LNCAP (cell line): ENCODE measurements at regions not wholly inside any gene's neighbourhood (a gene's known extent, or its start where the extent isn't known, plus 50 kb on each side); places are given as distances from the start of the nearest gene placed in this dataset.

Experiments
- TF ChIP-seq, protein P1 (sequence below): fragments of 450-650 bp; IDR thresholded peaks from 2 replicates; pipeline ENCODE4 v1.5.1; 2017; ENCODE audit warnings: mild to moderate bottlenecking

DNA sequence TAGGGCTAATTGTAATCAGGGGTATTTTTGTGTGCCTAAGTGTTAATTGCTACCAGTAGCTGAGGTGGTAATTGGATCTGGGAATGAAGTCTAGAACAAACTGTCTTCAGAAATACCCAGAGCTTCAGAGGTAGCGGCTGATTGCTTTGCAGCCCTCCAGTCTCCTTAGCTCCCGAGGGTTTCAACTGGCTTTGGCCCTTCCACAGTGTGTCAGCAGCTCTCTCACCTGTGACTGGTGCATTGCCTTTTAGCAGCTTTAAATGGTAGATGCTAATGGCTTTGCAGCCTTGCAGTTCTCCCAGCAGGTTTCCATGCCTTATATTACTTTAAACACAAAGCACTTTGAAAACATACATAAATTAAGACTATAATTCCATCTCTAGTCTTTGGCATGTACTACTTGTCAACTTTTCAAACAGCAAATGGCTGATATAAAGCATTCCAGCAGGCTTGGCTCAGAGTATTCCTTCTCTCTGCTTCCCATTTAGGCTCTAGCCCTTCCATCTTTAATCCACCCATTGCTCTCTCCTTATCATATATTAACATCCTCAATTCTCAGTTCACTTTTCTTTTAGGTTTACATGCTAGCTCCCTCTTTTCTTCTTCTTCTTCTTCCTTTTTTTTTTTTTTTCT is 156.4 kb upstream of the GALNT13 start:
- TF ChIP-seq, protein P1, sequence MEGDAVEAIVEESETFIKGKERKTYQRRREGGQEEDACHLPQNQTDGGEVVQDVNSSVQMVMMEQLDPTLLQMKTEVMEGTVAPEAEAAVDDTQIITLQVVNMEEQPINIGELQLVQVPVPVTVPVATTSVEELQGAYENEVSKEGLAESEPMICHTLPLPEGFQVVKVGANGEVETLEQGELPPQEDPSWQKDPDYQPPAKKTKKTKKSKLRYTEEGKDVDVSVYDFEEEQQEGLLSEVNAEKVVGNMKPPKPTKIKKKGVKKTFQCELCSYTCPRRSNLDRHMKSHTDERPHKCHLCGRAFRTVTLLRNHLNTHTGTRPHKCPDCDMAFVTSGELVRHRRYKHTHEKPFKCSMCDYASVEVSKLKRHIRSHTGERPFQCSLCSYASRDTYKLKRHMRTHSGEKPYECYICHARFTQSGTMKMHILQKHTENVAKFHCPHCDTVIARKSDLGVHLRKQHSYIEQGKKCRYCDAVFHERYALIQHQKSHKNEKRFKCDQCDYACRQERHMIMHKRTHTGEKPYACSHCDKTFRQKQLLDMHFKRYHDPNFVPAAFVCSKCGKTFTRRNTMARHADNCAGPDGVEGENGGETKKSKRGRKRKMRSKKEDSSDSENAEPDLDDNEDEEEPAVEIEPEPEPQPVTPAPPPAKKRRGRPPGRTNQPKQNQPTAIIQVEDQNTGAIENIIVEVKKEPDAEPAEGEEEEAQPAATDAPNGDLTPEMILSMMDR: no peak

GRCh38 chr2:153717060-153717459 is 154.7 kb upstream of the GALNT13 start:
- TF ChIP-seq, protein P1: no peak

DNA sequence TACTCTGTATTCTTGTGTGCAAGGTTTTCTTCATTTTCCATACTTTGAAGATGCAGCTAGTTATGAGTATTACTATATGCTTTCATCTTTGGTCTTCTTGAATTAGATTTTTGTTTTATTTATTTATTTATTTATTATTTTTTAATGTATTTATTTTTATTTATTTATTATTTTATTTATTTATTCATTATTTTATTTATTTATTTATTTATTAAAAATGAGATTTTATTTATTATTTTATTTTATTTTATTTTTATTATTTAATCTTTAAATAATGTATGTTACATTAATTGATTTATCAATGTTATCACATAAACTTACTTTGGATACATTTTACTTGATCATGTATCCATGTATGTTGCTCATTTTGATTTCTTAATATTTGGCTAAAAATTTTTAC is 132.3 kb upstream of the GALNT13 start:
- TF ChIP-seq, protein P1: no peak

- TF ChIP-seq, protein P1: no peak
Measured at GRCh38 chr2:153761936-153762335, 109.8 kb upstream of the GALNT13 start.

- TF ChIP-seq, protein P1: no peak
Measured at GRCh38 chr2:153766415-153766814, 105.3 kb upstream of the GALNT13 start.

GRCh38 chr2:153770359-153770991 is 101.2 kb upstream of the GALNT13 start:
- TF ChIP-seq, protein P1: no peak; the same call in 1 of the 2 replicates

DNA sequence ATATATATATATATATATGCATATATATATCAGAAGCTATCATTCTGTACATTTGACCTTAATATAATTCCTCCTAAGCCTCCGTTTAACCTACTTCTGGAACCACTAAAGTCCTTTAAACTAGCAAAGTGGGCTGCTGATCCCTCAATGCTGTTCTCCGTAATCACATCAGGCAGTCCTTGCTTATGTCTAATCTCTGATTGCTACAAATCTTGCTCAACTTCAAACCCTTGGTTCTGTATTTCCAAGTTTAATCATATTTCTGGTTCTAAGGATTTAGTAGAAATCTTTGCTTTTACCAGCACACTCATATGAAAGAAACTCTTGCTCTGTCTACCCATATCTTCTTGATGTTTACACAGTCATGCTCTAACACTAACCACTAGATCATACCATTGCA is 91.5 kb upstream of the GALNT13 start:
- TF ChIP-seq, protein P1: no peak
